ENCODE measurements at regions not wholly inside any gene's neighbourhood (a gene's known extent, or its start where the extent isn't known, plus 50 kb on each side); places are given as distances from the start of the nearest gene placed in this dataset.

- Histone ChIP-seq H3K4me3 (ENCODE audit: low read length) (no peak overlapping the region), H2AFZ (ENCODE audit: low read depth, low read length) (no peak overlapping the region), H3K9ac (ENCODE audit: low read length) (no peak overlapping the region), H3K79me2 (ENCODE audit: low read length) (no peaks in the 10 kb centered on the region), H3K27me3 (ENCODE audit: low read depth, low read length) (no peaks in the 10 kb centered on the region), H3K36me3 (replicated peaks; ENCODE audit: low read depth, low read length) (no peaks in the 10 kb centered on the region), H4K20me1 (ENCODE audit: insufficient read depth, low read length) (no peaks in the 10 kb centered on the region), H3K4me1 (ENCODE audit: low read length) (no peaks in the 10 kb centered on the region), H3K27ac (ENCODE audit: low read length) (no peak overlapping the region), H3K9me3 (ENCODE audit: insufficient read depth, low read length) (no peaks in the 10 kb centered on the region), H3K4me2 (ENCODE audit: low read length) (no peak overlapping the region)
- no peak for TF ChIP-seq CTCF (IDR thresholded peaks at IDR 0.05; ENCODE audit: low read depth, low read length)
- TF ChIP-seq EZH2phosphoT487 (IDR thresholded peaks at IDR 0.05; ENCODE audit: low read depth) = no peak
Measured at GRCh38 chr4:46645126-46645525, 255.2 kb upstream of the GABRA2 start.
